ENCODE measurements at regions not wholly inside any gene's neighbourhood (a gene's known extent, or its start where the extent isn't known, plus 50 kb on each side); places are given as distances from the start of the nearest gene placed in this dataset.
"Not testable (repeated sequence)": the region's sequence is repeated elsewhere in the genome, so short reads cannot be mapped to it uniquely, and the experiment has no call there.

DNA sequence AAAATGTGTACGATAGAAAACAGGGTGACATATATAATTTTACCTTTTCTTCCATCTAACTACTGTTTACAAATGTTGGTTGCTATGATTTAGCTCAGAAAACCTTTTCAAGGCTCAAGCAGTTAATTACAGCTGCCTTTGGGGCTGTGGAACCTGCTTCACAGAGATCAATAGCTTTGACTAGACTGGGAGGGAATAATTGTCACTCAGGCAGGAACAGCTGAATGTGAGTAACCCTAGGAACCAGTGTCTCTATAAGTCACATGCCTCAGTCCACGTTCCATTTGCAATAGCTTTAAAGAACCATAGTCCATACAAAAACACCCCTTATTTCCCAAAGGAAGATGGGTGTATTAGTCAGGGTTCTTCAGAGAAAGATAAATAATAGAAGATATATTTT lies 306.8 kb upstream of the ERCC4 start:
- DNase-seq (ENCODE audit: low read depth in 4 of 4, low spot score in 1 of 4): no peak

GRCh38 chr16:13621639-13622038 lies 298.3 kb upstream of the ERCC4 start:
- DNase-seq (ENCODE audit: low read depth in 4 of 4, low spot score in 1 of 4): no peak

GRCh38 chr16:13628156-13628555 lies 291.8 kb upstream of the ERCC4 start:
- DNase-seq (ENCODE audit: low read depth in 4 of 4, low spot score in 1 of 4): no peak

GRCh38 chr16:13629704-13630103 lies 290.2 kb upstream of the ERCC4 start:
- DNase-seq (ENCODE audit: low read depth in 4 of 4, low spot score in 1 of 4): no peak

DNA sequence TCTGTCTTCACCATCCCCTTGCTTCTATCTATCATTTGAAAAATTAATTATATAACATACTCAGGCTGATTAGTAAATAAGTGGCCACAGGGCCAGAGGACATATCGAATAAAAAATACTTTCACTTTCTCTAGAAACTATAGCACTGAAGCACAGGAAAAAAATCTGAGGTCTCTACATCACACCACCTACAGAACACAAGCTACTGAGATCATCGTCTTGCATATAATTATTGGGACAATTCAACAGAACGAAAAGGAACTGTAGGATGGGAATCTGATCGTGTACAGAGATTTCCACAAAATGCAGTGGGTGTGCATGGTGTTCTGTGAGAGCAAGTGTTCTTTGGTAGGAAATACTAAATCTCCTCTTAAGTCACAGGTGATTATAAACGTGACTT lies 289.6 kb upstream of the ERCC4 start:
- DNase-seq (ENCODE audit: low read depth in 4 of 4, low spot score in 1 of 4): no peak

DNA sequence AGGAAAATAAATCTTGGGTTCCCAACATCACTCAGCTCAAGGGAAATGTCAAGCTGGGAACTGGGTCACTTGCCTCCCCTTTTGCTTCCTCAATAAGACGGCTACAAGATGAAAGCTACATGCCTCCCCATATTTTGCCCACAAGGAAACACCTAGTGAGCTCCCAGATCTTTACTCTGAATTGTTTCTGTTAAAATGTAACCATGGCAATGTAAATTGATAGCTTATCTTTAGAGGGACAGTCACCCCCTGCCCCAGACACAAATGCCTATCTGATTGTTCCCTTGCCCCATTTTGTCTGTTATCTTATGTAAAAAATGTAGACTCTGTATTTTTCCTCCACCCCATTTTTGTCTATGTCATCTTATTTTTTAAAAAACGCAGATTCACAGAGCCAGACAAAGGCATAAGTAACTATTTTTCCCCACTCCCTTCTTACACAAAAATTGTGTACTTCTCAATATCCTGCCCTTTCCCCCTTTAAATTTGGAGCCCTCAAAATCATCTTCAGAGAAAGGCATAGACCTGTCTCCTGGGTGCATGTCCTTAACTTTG lies 288.7 kb upstream of the ERCC4 start:
- DNase-seq (ENCODE audit: low read depth in 4 of 4, low spot score in 1 of 4): no peak

GRCh38 chr16:13631916-13632315 lies 288.0 kb upstream of the ERCC4 start:
- DNase-seq (ENCODE audit: low read depth in 4 of 4, low spot score in 1 of 4): no peak

- DNase-seq (ENCODE audit: low read depth in 4 of 4, low spot score in 1 of 4): not testable (repeated sequence)
Measured at GRCh38 chr16:13632504-13632903, 287.4 kb upstream of the ERCC4 start.

DNA sequence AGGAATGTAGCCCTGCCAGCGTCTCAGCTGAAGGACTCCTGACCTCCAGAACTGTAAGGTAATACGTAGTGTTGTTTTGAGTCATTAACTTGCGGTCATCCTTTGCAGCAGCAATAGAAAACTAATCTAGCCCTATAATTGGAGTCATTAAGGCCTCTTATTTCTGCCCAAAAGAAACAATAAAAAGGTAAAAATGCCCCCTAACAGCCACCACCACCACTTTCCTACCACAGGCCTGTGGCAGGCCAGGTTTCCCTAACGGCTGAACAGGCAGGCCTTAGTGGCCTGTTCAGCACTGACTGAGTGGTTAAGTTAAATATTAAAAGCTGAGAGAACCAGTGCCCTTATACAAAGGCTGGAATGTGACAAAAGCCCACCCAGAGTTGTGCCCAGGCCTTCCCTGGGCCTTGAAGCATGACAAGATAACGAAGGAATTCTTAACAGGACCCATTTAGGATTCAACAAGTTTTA lies 286.5 kb upstream of the ERCC4 start:
- no peak for DNase-seq (ENCODE audit: low read depth in 4 of 4, low spot score in 1 of 4)

- DNase-seq (ENCODE audit: low read depth in 4 of 4, low spot score in 1 of 4): no peak
Measured at GRCh38 chr16:13634253-13634652, 285.7 kb upstream of the ERCC4 start.

- DNase-seq (ENCODE audit: low read depth in 4 of 4, low spot score in 1 of 4): no peak
Measured at GRCh38 chr16:13634959-13635358, 285.0 kb upstream of the ERCC4 start.

DNA sequence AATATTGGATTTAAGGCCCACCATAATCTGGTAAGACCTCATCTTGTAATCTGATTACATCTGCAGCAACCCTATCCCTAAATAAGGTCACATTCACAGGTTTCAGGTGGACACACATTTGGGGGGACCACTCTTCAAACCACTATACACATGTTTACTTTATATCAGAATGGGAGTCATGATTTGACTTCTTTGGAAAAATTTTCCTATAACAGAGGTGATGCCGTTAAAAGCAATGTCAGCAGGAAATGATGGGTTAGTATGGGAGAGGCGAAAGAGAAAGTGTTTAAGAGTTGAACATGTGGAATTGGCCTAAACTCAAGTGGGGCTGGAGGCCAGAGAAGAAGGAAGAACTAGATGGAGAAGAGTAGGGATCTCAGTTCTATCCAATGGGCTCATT lies 281.7 kb upstream of the ERCC4 start:
- no peak for DNase-seq (ENCODE audit: low read depth in 4 of 4, low spot score in 1 of 4)

DNA sequence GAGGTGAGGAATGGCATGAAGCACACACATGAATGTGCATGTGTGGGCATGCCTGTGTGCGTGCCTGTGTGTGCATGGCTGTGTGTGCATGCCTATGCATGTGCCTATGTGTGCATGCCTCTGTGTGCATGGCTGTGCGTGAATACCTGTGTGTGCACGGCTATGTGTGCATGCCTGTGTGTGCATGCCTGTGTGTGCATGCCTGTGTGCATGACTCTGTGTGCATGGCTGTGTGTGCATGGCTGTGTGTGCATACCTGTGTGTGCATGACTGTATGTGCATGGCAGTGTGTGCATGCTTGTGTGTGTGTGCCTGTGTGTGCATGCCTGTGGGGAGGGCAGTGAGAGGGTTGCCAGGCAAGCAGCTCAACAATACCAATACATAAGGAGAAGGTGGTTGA lies 276.5 kb upstream of the ERCC4 start:
- DNase-seq (ENCODE audit: low read depth in 4 of 4, low spot score in 1 of 4): no peak

DNA sequence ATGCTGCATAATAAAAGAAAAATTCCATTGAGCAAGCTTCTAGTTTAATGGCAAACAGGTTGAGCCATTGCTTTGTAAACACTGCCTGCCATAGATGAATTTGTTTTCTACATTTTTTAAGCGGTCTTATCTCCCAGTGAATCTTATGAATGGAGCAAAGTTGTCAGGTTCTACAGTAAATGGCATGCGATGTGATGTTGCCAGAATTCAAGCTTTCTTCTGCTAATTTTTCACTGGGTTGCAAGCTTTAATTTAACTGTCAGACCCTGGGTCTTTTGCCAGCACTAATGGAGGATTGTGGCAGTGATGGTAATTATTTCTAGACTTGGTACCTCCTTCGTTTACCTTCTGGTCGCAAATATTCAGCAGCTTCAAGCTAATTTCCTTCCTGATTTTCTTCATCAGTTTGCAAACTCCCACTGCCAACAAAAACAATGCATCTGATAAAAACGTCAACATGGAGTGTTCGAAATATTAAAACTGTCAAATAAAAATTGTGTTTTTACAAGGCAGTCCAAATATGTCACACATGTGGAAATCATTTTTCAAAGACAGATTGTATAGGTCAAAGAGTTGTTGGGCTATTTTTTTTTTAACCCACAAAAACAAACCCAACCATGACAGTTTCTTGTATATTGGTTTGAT lies 274.2 kb upstream of the ERCC4 start:
- DNase-seq (ENCODE audit: low read depth in 4 of 4, low spot score in 1 of 4): no peak

DNA sequence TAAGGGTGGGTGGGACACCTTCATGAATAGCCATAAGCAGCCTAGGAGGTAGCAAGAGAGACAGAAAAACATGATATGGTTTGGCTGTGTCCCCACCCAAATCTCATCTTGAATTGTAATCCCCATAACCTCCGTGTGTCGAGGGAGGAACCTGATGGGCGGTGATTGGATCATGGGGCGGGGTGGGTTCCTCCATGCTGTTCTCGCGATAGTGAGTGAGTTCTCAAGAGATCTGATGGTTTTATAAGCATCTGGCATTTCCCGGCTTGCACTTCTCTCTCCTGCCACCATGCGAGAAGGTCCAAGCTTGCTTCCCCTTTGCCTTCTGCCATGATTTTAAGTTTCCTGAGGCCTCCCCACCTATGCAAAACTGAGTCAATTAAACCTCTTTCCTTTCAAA lies 259.1 kb upstream of the ERCC4 start:
- no peak for DNase-seq (ENCODE audit: low read depth in 4 of 4, low spot score in 1 of 4)

DNA sequence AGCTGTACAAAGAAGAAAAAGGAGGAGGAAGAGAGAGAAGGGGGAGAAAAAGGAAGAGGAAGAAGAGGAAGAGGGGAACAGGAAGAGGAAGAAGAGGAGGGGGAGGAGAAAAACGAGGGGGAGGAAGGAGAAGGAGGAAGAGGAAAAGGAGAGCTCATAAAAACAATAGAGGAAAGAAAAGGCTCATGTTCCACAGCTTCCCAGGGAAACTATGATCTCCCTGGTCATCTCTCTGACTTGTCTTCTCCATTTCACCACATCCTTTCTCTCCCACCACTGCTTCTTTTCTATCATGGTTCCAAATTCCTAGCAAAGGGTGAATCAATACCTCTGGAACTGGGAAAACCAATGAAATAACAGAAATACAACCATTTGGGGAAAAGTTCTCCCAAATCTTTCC lies 254.1 kb upstream of the ERCC4 start:
- DNase-seq (ENCODE audit: low read depth in 4 of 4, low spot score in 1 of 4): no peak

GRCh38 chr16:13672196-13672595 lies 247.8 kb upstream of the ERCC4 start:
- DNase-seq (ENCODE audit: low read depth in 4 of 4, low spot score in 1 of 4): no peak

DNA sequence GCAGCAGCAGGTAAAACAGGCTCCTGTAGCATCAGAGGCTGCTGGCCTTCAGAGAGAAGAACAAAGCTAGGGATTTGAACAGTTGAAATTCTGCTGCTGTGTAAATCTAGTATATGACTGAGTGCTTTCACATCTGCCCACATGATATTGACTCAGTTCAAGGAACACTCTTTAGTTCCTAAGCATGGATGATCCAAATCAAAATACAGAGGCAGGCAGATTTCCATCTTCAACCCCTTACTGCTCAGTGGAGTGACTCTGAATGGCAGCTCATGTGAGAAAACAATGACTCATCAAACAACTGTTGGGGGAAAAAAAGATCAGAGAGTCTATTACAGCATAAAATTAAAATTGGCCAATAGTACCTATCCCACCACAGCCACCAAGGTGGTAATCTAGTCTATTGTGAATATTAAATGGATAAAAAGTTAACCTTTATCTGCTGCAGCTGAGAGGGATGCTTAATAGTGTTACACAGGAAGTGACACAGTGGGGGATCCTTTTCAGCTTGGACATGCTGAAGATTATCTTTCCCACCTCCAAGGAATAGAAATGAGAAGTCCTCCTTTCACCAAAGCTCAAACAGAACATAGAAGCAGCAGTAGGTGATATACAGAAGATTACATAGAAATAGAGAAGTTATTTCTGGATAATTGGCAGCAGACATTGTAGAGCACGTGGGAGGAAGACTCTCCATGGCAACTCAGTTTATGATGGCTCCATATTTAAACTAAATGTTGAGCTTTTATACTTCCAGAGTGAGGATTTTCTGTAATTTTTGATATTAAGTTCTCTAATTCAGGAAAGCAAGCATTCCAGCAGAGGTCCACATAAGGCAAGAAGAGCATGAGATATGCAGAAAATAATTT lies 239.7 kb upstream of the ERCC4 start:
- no peak for DNase-seq (ENCODE audit: low read depth in 4 of 4, low spot score in 1 of 4)

DNA sequence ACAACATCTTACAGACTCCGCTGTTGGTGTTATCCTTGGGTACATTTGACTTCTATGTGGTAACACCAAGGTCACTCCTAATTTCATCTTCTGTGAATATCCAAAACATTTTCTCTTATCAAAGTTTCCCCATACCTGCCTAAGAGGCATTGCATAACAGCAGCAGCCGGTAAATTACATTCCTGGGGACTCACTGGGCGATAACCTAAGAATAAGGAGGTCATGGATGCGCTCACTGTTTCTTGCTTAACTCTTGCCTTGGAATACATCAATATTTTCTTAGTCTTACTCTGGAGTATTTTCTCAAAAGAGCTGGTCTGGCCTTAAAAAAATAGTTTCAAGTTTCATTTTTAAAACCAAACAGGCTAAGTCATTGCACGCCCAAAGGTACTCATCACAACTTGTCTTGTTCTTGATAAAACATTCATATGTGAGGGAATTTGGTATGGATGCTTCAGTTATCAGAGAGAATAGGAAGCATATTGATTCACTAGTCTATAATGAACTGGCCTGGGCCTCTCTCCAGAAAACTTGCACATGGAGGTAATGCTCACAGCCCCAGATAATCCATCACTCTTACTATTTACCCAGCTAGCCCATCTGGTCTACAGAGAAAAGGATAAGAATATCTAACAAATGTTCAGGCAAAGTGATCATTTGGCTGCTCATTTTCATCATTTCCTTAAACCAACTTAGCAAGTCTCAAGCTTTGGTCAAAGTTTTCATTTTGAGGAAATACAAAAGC lies 235.0 kb upstream of the ERCC4 start:
- DNase-seq (ENCODE audit: low read depth in 4 of 4, low spot score in 1 of 4): no peak

DNA sequence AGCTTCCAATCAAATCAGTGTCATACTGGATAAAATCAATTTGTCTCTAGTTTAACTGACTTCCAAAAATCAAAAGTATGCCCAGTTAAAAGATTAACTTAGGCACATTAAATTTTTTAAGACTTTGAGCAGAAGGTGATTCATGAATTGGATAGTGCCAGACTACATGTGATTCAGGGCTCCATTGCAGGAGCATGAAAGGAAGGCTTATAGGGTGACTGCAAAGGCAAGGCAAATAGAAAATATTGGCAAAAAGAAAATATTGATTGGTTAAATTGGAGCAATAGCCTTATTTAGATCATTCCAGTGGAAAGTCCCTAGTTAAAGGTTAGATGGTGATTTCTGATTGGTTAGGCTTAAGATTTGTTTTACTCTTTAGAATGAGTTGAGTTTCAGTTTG lies 223.9 kb upstream of the ERCC4 start:
- DNase-seq (ENCODE audit: low read depth in 4 of 4, low spot score in 1 of 4): no peak

- no peak for DNase-seq (ENCODE audit: low read depth in 4 of 4, low spot score in 1 of 4)
Measured at GRCh38 chr16:13697013-13697412, 222.9 kb upstream of the ERCC4 start.

- DNase-seq (ENCODE audit: low read depth in 4 of 4, low spot score in 1 of 4): no peak
Measured at GRCh38 chr16:13697568-13697967, 222.4 kb upstream of the ERCC4 start.
